ENCODE measurements at regions not wholly inside any gene's neighbourhood (a gene's known extent, or its start where the extent isn't known, plus 50 kb on each side); places are given as distances from the start of the nearest gene placed in this dataset.

GRCh38 chr3:88444251-88444650 lies 294.5 kb downstream of the C3orf38 start (continued):
- no peak for TF ChIP-seq NR2F1 (conservative IDR thresholded peaks at IDR 0.05)
- TF ChIP-seq ZNF384 (IDR thresholded peaks at IDR 0.05; ENCODE audit: borderline replicate concordance, low read depth, low read length) = no peak

GRCh38 chr3:88452228-88452627 lies 302.5 kb downstream of the C3orf38 start:
- POLR2A ChIA-PET = no interaction called here
- Histone ChIP-seq H3K4me2 (ENCODE audit: control insufficient read depth, insufficient read depth) (no peak overlapping the region), H4K20me1 (ENCODE audit: control insufficient read depth, insufficient read depth) (no peaks in the 10 kb centered on the region), H3K4me1 (ENCODE audit: control insufficient read depth, insufficient read depth, low read length) (no peaks in the 10 kb centered on the region), H3K4me3 (no peak overlapping the region), H3K36me3 (ENCODE audit: control insufficient read depth in 2 of 2, insufficient read depth in 2 of 2, low read length in 1 of 2) (no peaks in the 10 kb centered on the region), H2AFZ (ENCODE audit: control insufficient read depth, low read depth, low read length) (no peak overlapping the region), H3K79me2 (ENCODE audit: control insufficient read depth, insufficient read depth, low read length) (no peaks in the 10 kb centered on the region), H3K27me3 (replicated peaks in 1 of 2; ENCODE audit: control insufficient read depth in 2 of 2, insufficient read depth in 2 of 2, low read length in 1 of 2) (no peaks in the 10 kb centered on the region), H3K9ac (ENCODE audit: control insufficient read depth, insufficient read depth, low read length) (no peak overlapping the region), H3K27ac (ENCODE audit: control insufficient read depth, insufficient read depth) (no peak overlapping the region), H3K9me3 (replicated peaks; ENCODE audit: control insufficient read depth, insufficient read depth, low read length) (no peaks in the 10 kb centered on the region)
- FAIRE-seq = no peak
- in situ Hi-C loops (cut with MboI) = no loop called here
- SMC1A ChIA-PET (ENCODE audit: uncharacterized antibody, unreplicated experiment) = interaction anchor here (1.2 kb wide), 1 partner anchor 11 kb away, joined by 3 read pairs; no protein-coding TSS in a partner anchor
- TF ChIP-seq RELA (IDR thresholded peaks at IDR 0.05; ENCODE audit: borderline replicate concordance, partially characterized antibody) (no peak), SIN3A (IDR thresholded peaks at IDR 0.05; ENCODE audit: low read depth, low read length) (no peak), FOS (IDR thresholded peaks at IDR 0.05; ENCODE audit: borderline replicate concordance, extremely low read depth, insufficient read length) (no peak), PBX3 (IDR thresholded peaks at IDR 0.05; ENCODE audit: insufficient replicate concordance, low read depth, low read length) (no peak), IKZF2 (IDR thresholded peaks at IDR 0.05) (no peak), SUZ12 (IDR thresholded peaks at IDR 0.05; ENCODE audit: unreplicated experiment) (no peak), CBX5 (IDR thresholded peaks at IDR 0.05; ENCODE audit: low read depth) (no peak), ZNF207 (IDR thresholded peaks at IDR 0.05; ENCODE audit: borderline replicate concordance) (no peak), NFYA (IDR thresholded peaks at IDR 0.05; ENCODE audit: borderline replicate concordance, low read depth, low read length) (no peak), KAT2A (conservative IDR thresholded peaks at IDR 0.05; ENCODE audit: control insufficient read depth, low read depth, low read length) (no peak), ELK1 (IDR thresholded peaks at IDR 0.05; ENCODE audit: low read depth, low read length) (no peak), PAX8 (IDR thresholded peaks at IDR 0.05) (no peak), TARDBP (IDR thresholded peaks at IDR 0.05; ENCODE audit: borderline replicate concordance) (no peak), FOXK2 (IDR thresholded peaks at IDR 0.05) (no peak), E4F1 (IDR thresholded peaks at IDR 0.05; ENCODE audit: borderline replicate concordance, partially characterized antibody) (no peak), STAT1 (conservative IDR thresholded peaks at IDR 0.05) (no peak), ZNF274 (IDR thresholded peaks at IDR 0.05; ENCODE audit: insufficient read depth, insufficient read length) (no peak)
- RAD21 ChIA-PET (ENCODE audit: unreplicated experiment) = no interaction called here
- no peak for ATAC-seq
- 34% methylated on average over 4 of the region's 4 CpGs for WGBS (ENCODE audit: insufficient coverage, insufficient replicate concordance, low lambda C conversion rate, missing lambda C conversion rate)
- CTCF ChIA-PET = interaction anchor here (0.9 to 1.0 kb wide), 2 partner anchors 20 to 664 kb away, joined by 3 to 4 read pairs; no protein-coding TSS in a partner anchor
- intact Hi-C loops (cut with micrococcal nuclease; ENCODE audit: unreplicated experiment) = no loop called here
- BruUV-seq (replicated peaks) = no TSS peak
- DNase-seq (ENCODE audit: low read depth, low spot score) = no peak

Data from GM12878 (cell line).